SU-DHL-6 (cell line): ENCODE measurements at regions not wholly inside any gene's neighbourhood (a gene's known extent, or its start where the extent isn't known, plus 50 kb on each side); places are given as distances from the start of the nearest gene placed in this dataset.

Source experiments
- EZH2phosphoT487 ChIP-seq: fragments of 200-600 bp; sonication (generic), shearing (Covaris generic); conservative IDR thresholded peaks from 2 replicates; pipeline ENCODE4 v1.6.1; 2018; ENCODE audit warnings: mild to moderate bottlenecking, antibody characterized with exemption, low read length, moderate library complexity, mixed read lengths
- TF ChIP-seq, protein P1 (sequence below): fragments of 200-600 bp; sonication (generic); IDR thresholded peaks from one replicate; pipeline ENCODE4 v1.5.1; 2017; ENCODE audit warnings: antibody characterized with exemption, mild to moderate bottlenecking, low read length, moderate library complexity; ENCODE audit not compliant: insufficient read depth, poor library complexity, severe bottlenecking

DNA sequence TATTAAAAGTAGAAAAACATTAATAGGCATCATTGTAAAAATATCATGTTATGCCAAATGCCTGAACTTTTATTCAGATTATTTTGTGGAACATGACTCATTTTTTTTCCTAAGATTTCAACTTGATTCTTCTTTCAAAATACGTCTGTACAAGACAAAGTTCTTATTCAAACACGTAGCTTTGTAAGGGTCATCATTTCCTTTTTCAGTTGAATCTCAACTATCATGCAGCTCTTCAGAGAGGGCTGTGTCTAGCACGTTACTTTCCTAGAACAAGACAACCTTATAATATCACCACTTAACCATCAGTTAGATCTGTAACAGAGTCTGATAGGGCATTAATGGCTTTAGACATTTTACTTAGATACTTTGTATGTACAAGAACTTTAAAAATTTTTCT, 608.9 kb downstream of the AMY1C start:
- TF ChIP-seq, protein P1, sequence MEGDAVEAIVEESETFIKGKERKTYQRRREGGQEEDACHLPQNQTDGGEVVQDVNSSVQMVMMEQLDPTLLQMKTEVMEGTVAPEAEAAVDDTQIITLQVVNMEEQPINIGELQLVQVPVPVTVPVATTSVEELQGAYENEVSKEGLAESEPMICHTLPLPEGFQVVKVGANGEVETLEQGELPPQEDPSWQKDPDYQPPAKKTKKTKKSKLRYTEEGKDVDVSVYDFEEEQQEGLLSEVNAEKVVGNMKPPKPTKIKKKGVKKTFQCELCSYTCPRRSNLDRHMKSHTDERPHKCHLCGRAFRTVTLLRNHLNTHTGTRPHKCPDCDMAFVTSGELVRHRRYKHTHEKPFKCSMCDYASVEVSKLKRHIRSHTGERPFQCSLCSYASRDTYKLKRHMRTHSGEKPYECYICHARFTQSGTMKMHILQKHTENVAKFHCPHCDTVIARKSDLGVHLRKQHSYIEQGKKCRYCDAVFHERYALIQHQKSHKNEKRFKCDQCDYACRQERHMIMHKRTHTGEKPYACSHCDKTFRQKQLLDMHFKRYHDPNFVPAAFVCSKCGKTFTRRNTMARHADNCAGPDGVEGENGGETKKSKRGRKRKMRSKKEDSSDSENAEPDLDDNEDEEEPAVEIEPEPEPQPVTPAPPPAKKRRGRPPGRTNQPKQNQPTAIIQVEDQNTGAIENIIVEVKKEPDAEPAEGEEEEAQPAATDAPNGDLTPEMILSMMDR: no peak
- no peak for TF ChIP-seq EZH2phosphoT487
